Stimulated activated naive CD8-positive, alpha-beta T cell treated with anti-CD3 and anti-CD28 coated beads, Interleukin-15, amount 100 ng/mL, for 72 hours (primary cell): ENCODE measurements at regions not wholly inside any gene's neighbourhood (a gene's known extent, or its start where the extent isn't known, plus 50 kb on each side); places are given as distances from the start of the nearest gene placed in this dataset.
A peak's percentile ranks its signal among the peaks of the same experiment; 100 is the strongest.
"Not testable (repeated sequence)": the region's sequence is repeated elsewhere in the genome, so short reads cannot be mapped to it uniquely, and the experiment has no call there.

ENCODE experiments used
- ATAC-seq: fragments of 150-1000 bp; cut with Tn5 transposase; 2 replicates; pipeline ENCODE4 v1.10.0; 2021; ENCODE audit warnings: mild to moderate bottlenecking, moderate library complexity
- DNase-seq, 2 donors: peaks; one replicate each; pipeline ENCODE4 v3.0.0; 2021 to 2022
- H3K27ac Mint-ChIP-seq, 2 donors: one replicate each; pipeline ENCODE4 v1.8.0; 2022; ENCODE audit warnings: mild to moderate bottlenecking in 2 of 2, mixed read lengths in 2 of 2, moderate library complexity in 2 of 2
- H3K27me3 Mint-ChIP-seq: one replicate; pipeline ENCODE4 v1.8.0; 2022; ENCODE audit warnings: mixed read lengths
- H3K4me1 Mint-ChIP-seq: one replicate; pipeline ENCODE4 v1.8.0; 2022; ENCODE audit warnings: mild to moderate bottlenecking, mixed read lengths
- H3K4me3 Mint-ChIP-seq, 2 donors: one replicate each; pipeline ENCODE4 v1.8.0; 2022; ENCODE audit warnings: mild to moderate bottlenecking in 2 of 2, mixed read lengths in 2 of 2, moderate library complexity in 1 of 2
- H3K9me3 Mint-ChIP-seq, 2 donors: one replicate each; pipeline ENCODE4 v1.8.0; 2022; ENCODE audit warnings: mixed read lengths in 2 of 2

- not testable (repeated sequence) for H3K4me3 Mint-ChIP-seq
Measured at GRCh38 chr20:53721445-53721963, 127.9 kb upstream of the ZNF217 start.

GRCh38 chr20:53719171-53719803, 125.6 kb upstream of the ZNF217 start:
- H3K27ac Mint-ChIP-seq, DNase-seq, H3K9me3 Mint-ChIP-seq, ATAC-seq, H3K4me3 Mint-ChIP-seq, H3K27me3 Mint-ChIP-seq: not testable (repeated sequence)
- peaks cover 39% of the 10 kb centered on the region for H3K4me1 Mint-ChIP-seq

More at GRCh38 chr20:53721445-53721963, 127.9 kb upstream of the ZNF217 start:
- DNase-seq, H3K27me3 Mint-ChIP-seq, H3K9me3 Mint-ChIP-seq, ATAC-seq: not testable (repeated sequence)
- Mint-ChIP-seq H3K27ac (peak overlapping the region in 1 of 2 donors; percentile 92), H3K4me1 (peaks cover 42% of the 10 kb centered on the region)

- DNase-seq, result no peak
Measured at GRCh38 chr20:53718142-53719021, 124.7 kb upstream of the ZNF217 start.

GRCh38 chr20:53716395-53716794, 122.8 kb upstream of the ZNF217 start:
- H3K27ac Mint-ChIP-seq, result no peak overlapping the region
- H3K27me3 Mint-ChIP-seq, result no peaks in the 10 kb centered on the region
- H3K4me3 Mint-ChIP-seq, result no peak overlapping the region
- peaks cover 43% of the 10 kb centered on the region for H3K4me1 Mint-ChIP-seq
- DNase-seq (no peak), ATAC-seq (no peak)
- H3K9me3 Mint-ChIP-seq, result peaks cover 0 to 6% of the 10 kb centered on the region in 2 donors

More at GRCh38 chr20:53718142-53719021, 124.7 kb upstream of the ZNF217 start:
- Mint-ChIP-seq H3K27me3 (no peaks in the 10 kb centered on the region), H3K9me3 (peaks cover 0 to 6% of the 10 kb centered on the region in 2 donors), H3K4me3 (no peak overlapping the region), H3K27ac (no peak overlapping the region), H3K4me1 (peaks cover 48% of the 10 kb centered on the region)
- no peak for ATAC-seq

GRCh38 chr20:53714524-53714923, 120.9 kb upstream of the ZNF217 start:
- H3K27me3 Mint-ChIP-seq, result no peaks in the 10 kb centered on the region
- DNase-seq (no peak), ATAC-seq (no peak)
- no peaks in the 10 kb centered on the region for H3K9me3 Mint-ChIP-seq
- peak overlapping the region in 1 of 2 donors; percentile 1 for H3K27ac Mint-ChIP-seq
- peaks cover 45% of the 10 kb centered on the region for H3K4me1 Mint-ChIP-seq
- no peak overlapping the region for H3K4me3 Mint-ChIP-seq

- Mint-ChIP-seq H3K27ac (no peak overlapping the region), H3K4me1 (peaks cover 49% of the 10 kb centered on the region)
Measured at GRCh38 chr20:53713328-53714056, 119.9 kb upstream of the ZNF217 start.

GRCh38 chr20:53712212-53712977, 118.8 kb upstream of the ZNF217 start:
- H3K4me1 Mint-ChIP-seq, result peaks cover 55% of the 10 kb centered on the region
- ATAC-seq (no peak), DNase-seq (no peak)
- H3K9me3 Mint-ChIP-seq, result no peaks in the 10 kb centered on the region
- H3K4me3 Mint-ChIP-seq, result no peak overlapping the region
- no peak overlapping the region for H3K27ac Mint-ChIP-seq
- no peaks in the 10 kb centered on the region for H3K27me3 Mint-ChIP-seq

More at GRCh38 chr20:53713328-53714056, 119.9 kb upstream of the ZNF217 start:
- Mint-ChIP-seq H3K27me3 (no peaks in the 10 kb centered on the region), H3K4me3 (no peak overlapping the region), H3K9me3 (no peaks in the 10 kb centered on the region)
- ATAC-seq, result no peak
- no peak for DNase-seq

- DNase-seq (no peak), ATAC-seq (no peak)
- Mint-ChIP-seq H3K27ac (peak overlapping the region in 1 of 2 donors; percentile 54), H3K27me3 (no peaks in the 10 kb centered on the region), H3K9me3 (no peaks in the 10 kb centered on the region), H3K4me3 (no peak overlapping the region), H3K4me1 (peaks cover 64% of the 10 kb centered on the region)
Measured at GRCh38 chr20:53711333-53712211, 117.9 kb upstream of the ZNF217 start.

- peak overlapping the region; percentile 87 to 94 for H3K27ac Mint-ChIP-seq
- H3K4me1 Mint-ChIP-seq, result peaks cover 61% of the 10 kb centered on the region
- H3K27me3 Mint-ChIP-seq, result no peaks in the 10 kb centered on the region
- H3K4me3 Mint-ChIP-seq, result peak overlapping the region; percentile 57 to 64
- DNase-seq (peak; percentile 62 to 72), ATAC-seq (peak; percentile 85)
- H3K9me3 Mint-ChIP-seq, result no peaks in the 10 kb centered on the region
Measured at GRCh38 chr20:53708129-53708968, 114.7 kb upstream of the ZNF217 start.

- peak; percentile 25 for ATAC-seq
- Mint-ChIP-seq H3K4me1 (peaks cover 59% of the 10 kb centered on the region), H3K4me3 (peak overlapping the region; percentile 57 to 64)
Measured at GRCh38 chr20:53707371-53708055, 113.9 kb upstream of the ZNF217 start.

GRCh38 chr20:53706466-53707370, 113.1 kb upstream of the ZNF217 start:
- DNase-seq (peak; percentile 49 to 68), ATAC-seq (peak; percentile 77)
- Mint-ChIP-seq H3K27ac (peak overlapping the region; percentile 87 to 94), H3K9me3 (no peaks in the 10 kb centered on the region), H3K4me3 (peak overlapping the region; percentile 57 to 64), H3K4me1 (peaks cover 57% of the 10 kb centered on the region), H3K27me3 (no peaks in the 10 kb centered on the region)

More at GRCh38 chr20:53707371-53708055, 113.9 kb upstream of the ZNF217 start:
- no peaks in the 10 kb centered on the region for H3K27me3 Mint-ChIP-seq
- H3K9me3 Mint-ChIP-seq, result no peaks in the 10 kb centered on the region
- DNase-seq, result no peak
- peak overlapping the region; percentile 87 to 94 for H3K27ac Mint-ChIP-seq

- no peaks in the 10 kb centered on the region for H3K9me3 Mint-ChIP-seq
- ATAC-seq (no peak), DNase-seq (no peak)
- no peaks in the 10 kb centered on the region for H3K27me3 Mint-ChIP-seq
- H3K27ac Mint-ChIP-seq, result peak overlapping the region; percentile 87 to 94
- H3K4me3 Mint-ChIP-seq, result peak overlapping the region; percentile 57 to 64
- peaks cover 54% of the 10 kb centered on the region for H3K4me1 Mint-ChIP-seq
Measured at GRCh38 chr20:53706008-53706465, 112.4 kb upstream of the ZNF217 start.
